ENCODE measurements at regions not wholly inside any gene's neighbourhood (a gene's known extent, or its start where the extent isn't known, plus 50 kb on each side); places are given as distances from the start of the nearest gene placed in this dataset.
A peak's percentile ranks its signal among the peaks of the same experiment; 100 is the strongest.
"Not testable (repeated sequence)": the region's sequence is repeated elsewhere in the genome, so short reads cannot be mapped to it uniquely, and the experiment has no call there.

GRCh38 chr14:27721760-27722159 lies 1044.8 kb upstream of the FOXG1 start:
- no peak for TF ChIP-seq CTCF (IDR thresholded peaks at IDR 0.05; ENCODE audit: insufficient read depth, low read depth, low read length, missing control alignments)
- DNase-seq (ENCODE audit: low read depth): no peak
- H3K4me3 ChIP-seq (ENCODE audit: low read length): no peak overlapping the region

- TF ChIP-seq CTCF (IDR thresholded peaks at IDR 0.05; ENCODE audit: insufficient read depth, low read depth, low read length, missing control alignments): no peak
- DNase-seq (ENCODE audit: low read depth): no peak
- no peak overlapping the region for H3K4me3 ChIP-seq (ENCODE audit: low read length)
Observed at GRCh38 chr14:27725482-27725881, 1041.1 kb upstream of the FOXG1 start.

- DNase-seq (ENCODE audit: low read depth): no peak
- TF ChIP-seq CTCF (IDR thresholded peaks at IDR 0.05; ENCODE audit: insufficient read depth, low read depth, low read length, missing control alignments): no peak
- H3K4me3 ChIP-seq (ENCODE audit: low read length): no peak overlapping the region
Observed at GRCh38 chr14:27727251-27727770, 1039.3 kb upstream of the FOXG1 start.

GRCh38 chr14:27730204-27730603 lies 1036.4 kb upstream of the FOXG1 start:
- DNase-seq (ENCODE audit: low read depth): no peak
- TF ChIP-seq CTCF (IDR thresholded peaks at IDR 0.05; ENCODE audit: insufficient read depth, low read depth, low read length, missing control alignments): no peak
- H3K4me3 ChIP-seq (ENCODE audit: low read length): no peak overlapping the region

- TF ChIP-seq CTCF (IDR thresholded peaks at IDR 0.05; ENCODE audit: insufficient read depth, low read depth, low read length, missing control alignments): no peak
- H3K4me3 ChIP-seq (ENCODE audit: low read length): no peak overlapping the region
- DNase-seq (ENCODE audit: low read depth): no peak
Observed at GRCh38 chr14:27739657-27740156, 1026.9 kb upstream of the FOXG1 start.

- peak; percentile 17 for DNase-seq (ENCODE audit: low read depth)
- TF ChIP-seq CTCF (IDR thresholded peaks at IDR 0.05; ENCODE audit: insufficient read depth, low read depth, low read length, missing control alignments): no peak
- H3K4me3 ChIP-seq (ENCODE audit: low read length): no peak overlapping the region
Observed at GRCh38 chr14:27750114-27750513, 1016.5 kb upstream of the FOXG1 start.

- H3K4me3 ChIP-seq (ENCODE audit: low read length); DNase-seq (ENCODE audit: low read depth): not testable (repeated sequence)
Observed at GRCh38 chr14:27757642-27758041, 1008.9 kb upstream of the FOXG1 start.

- not testable (repeated sequence) for DNase-seq (ENCODE audit: low read depth); H3K4me3 ChIP-seq (ENCODE audit: low read length)
Observed at GRCh38 chr14:27760367-27760766, 1006.2 kb upstream of the FOXG1 start.

GRCh38 chr14:27799066-27800028 lies 967.2 kb upstream of the FOXG1 start:
- DNase-seq (ENCODE audit: low read depth): peak; percentile 4
- H3K4me3 ChIP-seq (ENCODE audit: low read length): not testable (repeated sequence)

GRCh38 chr14:27817746-27818430 lies 948.7 kb upstream of the FOXG1 start:
- not testable (repeated sequence) for H3K4me3 ChIP-seq (ENCODE audit: low read length); DNase-seq (ENCODE audit: low read depth)

- DNase-seq (ENCODE audit: low read depth); H3K4me3 ChIP-seq (ENCODE audit: low read length): not testable (repeated sequence)
Observed at GRCh38 chr14:27826149-27826548, 940.4 kb upstream of the FOXG1 start.

All from epithelial cell of esophagus (primary cell).